A549 (cell line): ENCODE measurements at regions not wholly inside any gene's neighbourhood (a gene's known extent, or its start where the extent isn't known, plus 50 kb on each side); places are given as distances from the start of the nearest gene placed in this dataset.

Source experiments
- POLR2A ChIP-seq: IDR thresholded peaks from 2 replicates; pipeline ENCODE4 v1.6.1; 2012; ENCODE audit warnings: mild to moderate bottlenecking, low read length
- RARB ChIP-seq: fragments of 250-450 bp; sonication (Bioruptor Pico); IDR thresholded peaks from 2 replicates; pipeline ENCODE4 v1.8.0; 2021; ENCODE audit warnings: mild to moderate bottlenecking, moderate library complexity
- SMC3 ChIP-seq: fragments of >200 bp; sonication (Bioruptor Twin); formaldehyde crosslinking; IDR thresholded peaks from 3 replicates; pipeline ENCODE4 v1.6.1; 2018; ENCODE audit warnings: inconsistent platforms
- USF2 ChIP-seq: fragments of 450-650 bp; IDR thresholded peaks from 2 replicates; pipeline ENCODE4 v1.6.1; 2014; ENCODE audit warnings: antibody characterized with exemption
- TF ChIP-seq, protein P1 (sequence below): IDR thresholded peaks from 2 replicates; pipeline ENCODE4 v1.6.1; 2012

- TF ChIP-seq, protein P1, sequence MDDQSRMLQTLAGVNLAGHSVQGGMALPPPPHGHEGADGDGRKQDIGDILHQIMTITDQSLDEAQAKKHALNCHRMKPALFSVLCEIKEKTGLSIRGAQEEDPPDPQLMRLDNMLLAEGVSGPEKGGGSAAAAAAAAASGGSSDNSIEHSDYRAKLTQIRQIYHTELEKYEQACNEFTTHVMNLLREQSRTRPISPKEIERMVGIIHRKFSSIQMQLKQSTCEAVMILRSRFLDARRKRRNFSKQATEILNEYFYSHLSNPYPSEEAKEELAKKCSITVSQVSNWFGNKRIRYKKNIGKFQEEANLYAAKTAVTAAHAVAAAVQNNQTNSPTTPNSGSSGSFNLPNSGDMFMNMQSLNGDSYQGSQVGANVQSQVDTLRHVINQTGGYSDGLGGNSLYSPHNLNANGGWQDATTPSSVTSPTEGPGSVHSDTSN: no peak
- TF ChIP-seq RARB (CRISPR knock-in tag) (no peak), SMC3 (no peak), POLR2A (no peak), USF2 (no peak)
These were observed 182.6 kb upstream of the CXCL12 start for GRCh38 chr10:44567471-44567870.
